ENCODE measurements at regions not wholly inside any gene's neighbourhood (a gene's known extent, or its start where the extent isn't known, plus 50 kb on each side); places are given as distances from the start of the nearest gene placed in this dataset.
"Not testable (repeated sequence)": the region's sequence is repeated elsewhere in the genome, so short reads cannot be mapped to it uniquely, and the experiment has no call there.

DNA sequence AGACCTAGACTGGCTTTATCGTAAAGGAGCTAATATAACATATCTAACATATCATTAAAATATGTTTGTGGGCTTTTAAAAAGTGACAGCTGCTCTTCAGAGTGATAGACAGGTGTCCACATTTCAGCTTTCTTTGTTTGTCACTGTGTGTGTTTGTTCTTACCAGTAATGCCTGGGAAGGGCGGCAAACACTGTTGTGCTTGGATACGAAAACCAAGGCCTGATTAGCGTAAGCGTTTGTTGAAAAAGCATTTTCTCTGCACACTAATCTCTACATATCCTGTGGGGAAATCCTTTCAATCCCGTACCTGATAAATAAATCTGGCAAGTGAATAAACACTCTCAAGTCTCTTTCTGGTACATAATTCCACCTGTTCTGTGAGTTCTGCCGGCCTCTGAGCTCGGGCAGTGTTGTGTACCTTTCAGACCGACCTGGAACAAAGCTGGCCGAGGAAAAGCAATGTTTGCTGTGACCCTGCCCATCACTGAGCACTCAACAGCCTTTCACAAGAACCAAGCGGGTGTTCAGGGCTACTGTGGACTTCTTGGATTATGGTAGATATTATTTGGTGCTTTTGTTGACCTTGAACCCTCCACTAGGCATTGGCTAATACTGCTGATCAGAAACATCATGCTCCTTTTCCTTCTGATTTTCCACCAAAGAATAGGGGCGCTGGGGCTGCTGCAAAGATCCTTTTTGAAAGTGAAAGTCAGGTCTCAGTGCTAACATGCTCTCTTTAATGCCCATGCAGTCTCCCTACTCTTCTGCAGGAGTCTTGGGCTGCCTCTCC is 100.4 kb downstream of the CD83 start:
- DNase-seq (ENCODE audit: low read depth) = no peak

DNA sequence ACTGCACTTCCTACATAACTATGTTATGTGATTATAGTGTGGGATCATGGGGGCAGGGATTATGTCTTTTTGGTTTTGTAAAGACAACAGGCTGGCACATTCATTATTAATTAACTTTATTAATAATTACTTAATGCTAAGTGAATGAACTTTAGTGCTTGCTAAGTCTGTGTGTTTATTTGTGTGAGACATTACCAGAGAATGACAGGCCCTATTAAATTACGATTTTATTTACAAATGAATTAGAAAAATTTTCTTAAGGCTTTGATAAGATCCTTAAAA is 100.9 kb downstream of the CD83 start:
- DNase-seq (ENCODE audit: low read depth) = no peak

DNA sequence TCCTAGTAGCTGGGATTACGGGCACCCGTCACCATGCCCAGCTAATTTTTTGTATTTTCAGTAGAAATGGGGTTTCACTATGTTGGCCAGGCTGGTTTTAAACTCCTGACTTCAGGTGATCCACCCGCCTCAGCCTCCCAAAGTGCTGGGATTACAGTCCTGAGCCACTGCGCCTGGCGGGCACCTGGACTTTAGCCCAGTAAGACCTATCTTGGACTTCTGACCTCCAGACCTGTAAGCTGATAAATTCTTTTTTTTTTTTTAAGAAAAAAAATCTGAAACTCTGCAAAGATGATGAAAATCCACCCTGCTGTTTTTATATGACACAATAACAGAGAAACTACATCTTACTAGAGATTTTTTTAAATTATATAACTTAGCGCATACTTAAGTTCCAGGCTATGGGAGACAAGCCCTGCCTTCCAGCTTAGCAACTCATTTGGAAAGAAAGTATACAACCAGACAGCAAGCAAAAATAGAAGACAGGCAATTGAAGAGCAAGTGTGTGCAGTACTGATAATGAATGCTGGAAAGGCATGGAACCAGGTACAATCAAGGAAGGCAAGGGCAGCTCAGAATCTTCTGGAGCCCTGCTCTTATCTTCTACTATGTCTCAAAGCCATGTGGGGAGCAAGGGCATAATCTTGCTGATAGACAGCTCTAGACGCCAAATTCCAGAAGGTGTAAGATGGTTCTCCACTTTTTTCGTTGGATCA is 104.2 kb downstream of the CD83 start:
- DNase-seq (ENCODE audit: low read depth) = no peak

DNA sequence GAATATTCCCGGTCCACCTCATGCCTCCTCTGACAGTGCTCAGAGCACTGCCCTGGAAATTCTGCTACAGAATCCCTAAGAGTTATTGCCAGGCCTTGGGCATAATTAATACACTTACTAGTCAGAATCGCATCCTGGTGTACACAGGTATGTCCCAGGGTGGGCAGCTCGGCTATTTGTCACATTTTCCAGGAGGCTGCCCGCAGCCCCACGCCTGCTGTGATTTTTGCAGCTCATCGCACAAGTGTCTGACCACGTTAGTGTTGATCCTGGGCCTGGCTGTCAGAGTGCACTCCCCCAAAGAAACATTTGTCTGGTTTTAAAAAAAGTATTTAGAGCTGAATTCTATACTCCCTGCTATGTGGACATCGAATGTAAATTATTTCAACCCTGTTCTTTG is 105.4 kb downstream of the CD83 start:
- DNase-seq (ENCODE audit: low read depth) = no peak

DNA sequence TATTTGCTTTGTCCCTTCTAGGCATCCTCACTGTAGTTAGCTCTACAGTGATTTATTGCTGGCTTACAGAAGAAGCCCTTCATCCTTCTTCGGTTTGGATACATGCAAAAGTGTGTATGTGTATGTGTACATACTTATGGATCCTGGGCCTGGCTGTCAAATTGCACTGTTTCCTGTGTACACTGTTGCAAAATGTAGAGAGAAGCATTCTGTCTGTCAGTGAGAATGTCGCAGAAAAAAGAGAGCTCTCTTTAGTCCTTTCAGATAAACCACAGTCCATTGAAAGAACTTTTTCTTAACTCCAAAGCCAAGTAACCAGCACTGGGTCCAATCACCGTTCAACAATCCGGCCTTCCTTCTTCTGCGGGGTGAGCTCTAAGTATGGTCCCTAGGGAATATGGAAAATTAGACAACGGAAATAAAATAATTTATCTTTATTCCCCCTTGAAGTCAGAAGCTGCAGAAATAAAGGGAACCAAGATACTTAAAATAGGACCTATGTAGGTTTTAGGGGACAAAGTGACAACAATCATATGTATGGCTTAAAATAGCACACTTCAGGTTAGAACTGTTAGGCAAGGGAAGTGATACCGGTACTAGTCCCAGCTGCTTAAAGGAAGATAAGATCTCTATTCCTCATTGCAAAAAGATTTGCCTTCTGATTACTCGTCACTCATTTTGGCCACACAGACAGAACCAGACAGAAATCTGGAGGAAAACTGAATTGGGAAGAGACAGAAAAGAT is 107.0 kb downstream of the CD83 start:
- DNase-seq (ENCODE audit: low read depth) = no peak

DNA sequence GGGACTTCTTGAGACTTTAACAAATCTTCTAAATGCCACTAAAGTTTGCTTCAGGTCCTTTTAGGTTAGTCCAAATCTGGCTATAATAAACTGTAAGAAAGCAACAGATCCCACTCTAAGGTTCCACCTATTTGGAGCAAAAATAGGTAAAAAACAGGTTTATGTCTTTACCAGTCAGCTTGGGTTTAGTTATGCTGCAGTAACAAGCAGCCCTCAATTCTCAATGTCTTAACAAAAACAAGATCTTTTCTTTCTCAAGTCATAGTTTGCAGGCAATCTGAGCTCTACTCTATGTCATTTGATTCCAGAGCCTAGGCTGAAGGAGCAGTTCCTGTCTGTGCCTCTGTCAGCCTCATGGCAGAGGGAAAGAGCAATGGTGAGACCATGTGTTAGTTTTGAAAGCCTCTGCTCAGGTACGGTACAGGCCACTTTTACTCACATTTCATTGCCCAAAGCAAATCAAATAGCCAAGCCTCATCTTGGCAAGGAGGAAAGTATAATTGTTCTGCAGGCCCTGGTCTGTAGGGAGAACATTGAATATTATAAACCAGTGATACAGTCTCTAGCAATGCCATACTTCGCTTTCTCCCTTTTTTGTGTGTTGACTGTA is 108.6 kb downstream of the CD83 start:
- no peak for DNase-seq (ENCODE audit: low read depth)

DNA sequence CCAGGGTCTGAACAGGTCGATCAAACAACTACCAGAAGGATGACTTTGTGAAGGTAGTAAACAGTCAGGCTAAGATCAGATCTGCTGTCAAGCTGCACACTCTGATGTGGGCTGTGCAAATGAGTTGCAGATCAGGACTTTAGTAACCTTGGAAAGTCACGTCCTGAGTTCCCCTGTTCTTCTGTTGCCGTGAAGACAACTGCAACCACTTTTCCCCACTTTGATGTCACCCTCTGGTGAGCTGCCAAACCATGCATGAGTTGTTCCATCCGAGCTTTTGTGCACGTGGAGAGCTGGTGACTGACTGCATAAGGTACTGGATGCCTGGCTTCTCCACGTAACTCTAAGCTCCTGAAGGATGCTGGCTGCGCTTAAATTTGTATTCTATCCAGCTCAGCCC is 111.0 kb downstream of the CD83 start:
- DNase-seq (ENCODE audit: low read depth) = no peak

DNA sequence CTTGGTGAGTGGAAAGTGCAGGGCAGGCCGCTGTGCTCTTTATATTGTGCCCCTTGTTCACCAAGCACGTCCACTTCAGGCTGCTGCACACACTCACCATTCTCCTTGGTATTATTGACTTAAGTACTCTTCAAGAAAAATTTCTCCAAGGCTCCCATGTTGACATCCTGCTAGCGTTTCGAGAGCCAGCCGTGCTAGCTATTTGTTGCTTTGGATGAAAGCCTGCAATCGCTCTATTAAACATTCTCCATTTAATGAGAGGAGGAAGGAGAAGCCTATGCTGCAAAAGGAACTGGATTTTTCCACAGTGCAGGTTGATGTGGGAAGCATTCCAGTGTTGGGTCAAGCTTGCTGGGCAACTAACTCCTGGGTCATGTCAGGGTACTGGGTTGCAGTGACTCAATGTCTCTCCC is 113.5 kb downstream of the CD83 start:
- no peak for DNase-seq (ENCODE audit: low read depth)

DNA sequence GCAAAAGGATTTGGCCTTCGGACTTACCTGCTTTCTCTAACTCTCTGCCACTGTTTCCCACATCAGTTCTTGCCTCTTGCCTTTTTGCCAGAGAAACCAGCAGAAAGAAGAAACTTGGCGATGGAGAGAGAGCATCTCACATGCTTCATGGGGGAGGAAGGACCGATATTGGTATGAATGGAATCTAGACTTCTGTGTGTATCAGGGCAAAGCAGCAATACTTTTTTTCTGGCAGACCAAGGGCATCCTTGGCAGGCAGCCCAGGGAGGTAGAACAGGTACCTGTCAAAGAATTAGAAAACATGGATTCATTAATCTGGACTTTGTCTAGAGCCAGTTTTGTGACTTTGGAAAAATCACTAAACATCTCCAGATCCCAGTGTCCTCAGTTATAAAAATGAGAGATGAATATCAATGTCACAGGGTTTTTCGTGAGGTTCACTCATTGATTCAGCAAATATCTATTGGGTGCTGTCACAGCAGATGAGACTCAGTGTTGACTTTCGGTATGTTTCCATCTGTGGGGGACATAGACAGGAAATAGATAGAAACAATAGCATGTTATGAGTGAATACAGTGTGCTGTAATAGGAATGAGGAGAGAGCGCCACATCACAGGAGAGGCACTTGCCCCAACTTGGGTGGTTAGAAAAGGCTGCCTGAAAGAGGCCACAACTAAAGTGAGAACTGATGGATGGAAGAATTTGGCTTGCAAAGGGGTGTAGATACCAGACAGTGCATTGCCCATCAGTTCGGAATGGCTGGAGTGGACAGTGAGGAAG is 114.1 kb downstream of the CD83 start:
- DNase-seq (ENCODE audit: low read depth) = no peak

DNA sequence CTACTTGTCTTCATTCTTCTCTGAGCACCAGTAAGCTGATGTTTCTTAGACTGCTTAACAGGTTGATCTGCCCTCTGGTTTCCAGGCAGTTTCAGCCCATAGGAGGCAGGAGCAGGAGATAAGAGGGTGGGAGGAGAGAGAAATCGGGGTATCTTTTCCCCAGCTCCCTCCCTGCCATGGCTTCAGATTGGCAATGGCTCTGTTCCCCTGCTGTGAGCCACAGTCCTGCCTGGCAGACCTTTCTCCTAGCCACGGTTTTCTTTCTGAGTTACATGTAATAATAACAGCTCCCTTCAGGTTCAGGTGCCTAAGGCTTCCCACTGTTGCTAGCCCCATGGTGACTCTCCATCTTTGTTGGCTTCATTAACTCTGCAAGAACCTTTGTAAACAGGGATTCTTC is 115.3 kb downstream of the CD83 start:
- no peak for DNase-seq (ENCODE audit: low read depth)

DNA sequence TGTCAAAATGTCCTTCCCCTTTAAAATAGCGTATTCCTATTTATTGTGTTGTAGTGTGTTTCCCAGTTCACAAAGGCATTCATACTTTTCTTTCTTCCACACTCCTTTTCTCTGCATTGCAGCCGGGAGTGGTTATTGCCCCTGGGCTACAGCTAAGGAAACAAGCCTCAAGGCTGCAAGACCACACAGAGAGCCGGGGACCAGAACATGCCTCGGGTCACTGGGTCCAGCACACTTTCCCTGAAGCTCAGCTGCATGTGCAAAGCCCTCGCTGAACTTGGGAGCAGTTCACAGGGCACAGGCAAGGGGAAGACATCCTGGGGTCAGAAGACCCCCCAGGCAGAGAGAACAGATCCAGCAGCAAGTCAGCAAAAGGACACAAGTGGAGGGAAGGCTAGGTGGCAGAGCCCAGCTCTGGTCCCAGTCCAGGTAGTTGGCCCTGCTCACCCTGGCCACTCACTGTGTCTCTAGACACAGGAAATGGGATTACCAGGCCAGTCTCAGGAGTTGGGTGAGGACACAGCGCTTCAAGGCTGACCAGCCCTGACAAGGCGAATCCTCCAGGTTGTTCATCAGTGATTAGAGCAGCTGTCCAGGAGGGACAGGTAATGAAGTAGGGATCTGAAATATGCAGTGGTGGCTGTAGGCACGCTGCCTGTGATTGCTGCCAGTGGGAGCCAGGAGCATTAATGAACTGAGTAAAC is 118.2 kb downstream of the CD83 start:
- no peak for DNase-seq (ENCODE audit: low read depth)

DNA sequence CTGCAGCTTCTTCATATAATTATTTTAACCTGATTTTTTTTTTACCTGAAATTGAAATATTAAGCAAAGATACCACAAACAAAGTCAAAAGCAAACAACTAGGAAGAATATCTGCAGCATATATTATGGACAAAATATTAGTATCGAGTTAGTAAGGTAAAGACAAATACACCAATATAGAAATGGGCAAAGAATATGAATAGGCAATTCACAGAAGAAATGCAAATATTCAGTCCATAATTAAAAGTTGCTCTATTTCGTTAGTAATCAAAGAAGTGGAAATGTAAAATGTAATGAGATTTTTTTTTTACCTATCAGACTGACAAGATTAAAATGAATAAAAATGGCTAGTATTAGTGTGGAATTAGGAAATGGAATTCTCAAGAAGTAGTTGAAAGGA is 121.5 kb downstream of the CD83 start:
- no peak for DNase-seq (ENCODE audit: low read depth)

DNA sequence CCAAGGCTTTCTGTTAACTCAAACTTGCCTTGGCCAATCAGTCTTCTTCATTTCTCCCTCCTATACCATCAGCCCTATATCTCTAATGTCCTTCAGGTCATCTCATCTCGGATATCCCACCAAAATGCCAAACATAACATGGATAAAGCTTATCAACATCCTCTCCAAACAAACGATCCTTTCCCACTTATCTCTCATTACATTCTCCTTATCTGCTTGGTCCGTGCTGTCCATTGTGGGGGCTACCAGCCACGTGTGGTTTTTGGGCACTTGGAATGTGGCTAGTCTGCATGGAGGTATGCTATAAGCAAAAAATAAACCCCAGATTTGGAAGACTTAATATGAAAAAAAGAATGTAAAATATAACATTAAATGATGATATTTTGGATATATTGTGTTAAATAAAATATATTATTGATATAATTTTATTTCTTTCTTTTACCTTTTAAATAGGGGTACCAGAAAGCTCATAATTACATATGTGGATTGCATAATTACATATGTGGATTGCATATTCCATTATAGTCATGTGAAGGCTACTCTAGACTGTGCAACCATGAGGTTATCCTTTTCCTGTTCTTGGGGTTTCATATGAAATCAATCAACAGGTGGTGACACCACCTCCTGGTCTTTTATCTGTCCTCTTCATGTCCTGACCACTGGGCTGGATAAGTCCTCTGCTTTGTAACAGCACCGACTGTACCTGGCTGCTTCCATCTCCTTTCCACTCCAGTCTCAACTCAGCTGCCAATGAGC is 123.0 kb downstream of the CD83 start:
- DNase-seq (ENCODE audit: low read depth) = no peak

DNA sequence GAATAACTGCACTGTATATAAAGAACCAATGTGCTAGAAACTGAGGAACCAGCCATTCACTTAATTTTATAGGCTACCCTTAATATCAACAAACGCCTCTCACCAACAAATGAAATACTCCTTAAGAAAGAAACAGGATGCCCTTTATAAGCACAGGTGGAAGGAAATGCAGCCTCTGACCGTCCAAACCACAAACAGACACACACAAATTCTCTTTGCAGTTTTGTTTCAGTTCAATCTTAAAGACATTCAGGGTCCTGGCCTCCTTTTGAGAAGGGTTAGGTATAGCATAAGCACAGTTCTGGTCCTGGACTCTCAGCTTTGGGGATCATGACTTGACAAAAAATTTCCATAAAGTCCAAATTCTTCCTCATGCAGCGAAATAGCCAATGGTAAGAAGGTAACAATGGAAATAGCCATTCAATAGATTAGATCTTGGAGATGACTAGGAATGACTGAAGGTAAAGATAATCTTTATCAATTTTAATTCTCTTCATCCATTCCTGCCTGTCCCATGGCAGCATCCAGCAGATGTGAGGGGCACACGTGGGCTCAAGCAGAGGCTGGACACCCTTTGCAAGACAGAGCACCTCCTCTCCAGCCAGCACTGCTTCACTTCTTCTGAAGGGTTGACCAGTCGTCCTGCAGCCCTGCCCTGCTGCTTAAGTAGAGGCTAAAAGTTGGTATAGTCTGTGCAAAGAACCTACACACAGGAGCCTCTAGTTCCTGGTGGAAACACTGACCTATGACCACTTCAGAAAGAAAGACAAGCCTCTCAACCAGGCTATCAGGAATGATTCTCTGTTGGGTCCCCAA is 123.9 kb downstream of the CD83 start:
- no peak for DNase-seq (ENCODE audit: low read depth)

DNA sequence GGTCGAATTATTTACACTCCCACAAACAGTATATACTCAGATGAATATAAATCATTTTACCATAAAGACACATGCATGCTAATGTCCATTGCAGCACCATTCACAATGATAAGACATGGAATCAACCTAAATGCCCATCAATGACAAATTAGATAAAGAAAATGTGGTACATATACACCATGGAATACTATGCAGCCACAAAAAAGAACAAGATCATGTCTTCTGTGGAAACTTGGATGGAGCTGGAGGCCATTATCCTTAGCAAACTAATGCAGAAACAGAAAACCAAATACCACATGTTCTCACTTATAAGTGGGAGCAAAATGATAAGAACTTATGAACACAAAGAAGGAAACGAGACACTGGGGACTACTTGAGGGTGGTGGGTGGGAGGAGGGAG is 125.3 kb downstream of the CD83 start:
- DNase-seq (ENCODE audit: low read depth) = not testable (repeated sequence)

DNA sequence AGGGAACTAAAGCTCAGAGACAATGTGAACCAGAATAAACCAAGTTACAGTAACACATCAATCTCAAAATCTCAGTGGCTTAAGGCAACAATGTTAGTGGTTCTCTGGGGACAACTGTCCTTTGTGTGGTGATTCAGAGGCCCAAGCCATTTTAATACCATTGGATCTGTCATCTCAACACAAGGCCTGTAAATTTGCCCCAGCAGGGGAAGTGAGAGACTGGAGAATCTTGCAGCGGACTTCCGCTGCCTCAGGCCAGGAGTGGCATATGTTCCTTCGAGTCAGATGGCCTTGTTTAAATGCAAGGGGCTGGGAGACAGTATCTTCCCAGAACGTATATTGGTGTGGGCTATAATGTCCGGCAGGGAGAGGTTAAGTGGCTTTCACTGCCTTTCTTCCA is 126.0 kb downstream of the CD83 start:
- DNase-seq (ENCODE audit: low read depth) = no peak

DNA sequence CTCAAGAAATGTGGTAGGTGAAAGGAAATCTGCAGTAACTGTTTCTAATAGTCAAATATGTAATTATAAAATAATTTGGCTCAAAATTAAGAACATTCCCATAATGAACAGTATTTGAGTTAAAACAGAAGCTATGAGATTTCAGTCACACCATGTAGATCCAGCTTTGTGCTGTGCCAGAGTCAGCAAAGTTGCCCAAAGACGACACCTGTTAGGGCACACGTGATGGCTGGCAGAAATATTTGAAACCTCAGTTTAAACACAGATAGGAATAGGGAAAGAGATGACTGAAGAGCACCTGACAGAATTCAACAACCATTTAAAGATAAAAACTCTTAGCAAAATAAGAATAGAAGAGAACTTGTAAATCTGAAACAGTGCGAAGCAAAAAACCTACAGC is 129.3 kb downstream of the CD83 start:
- no peak for DNase-seq (ENCODE audit: low read depth)

DNA sequence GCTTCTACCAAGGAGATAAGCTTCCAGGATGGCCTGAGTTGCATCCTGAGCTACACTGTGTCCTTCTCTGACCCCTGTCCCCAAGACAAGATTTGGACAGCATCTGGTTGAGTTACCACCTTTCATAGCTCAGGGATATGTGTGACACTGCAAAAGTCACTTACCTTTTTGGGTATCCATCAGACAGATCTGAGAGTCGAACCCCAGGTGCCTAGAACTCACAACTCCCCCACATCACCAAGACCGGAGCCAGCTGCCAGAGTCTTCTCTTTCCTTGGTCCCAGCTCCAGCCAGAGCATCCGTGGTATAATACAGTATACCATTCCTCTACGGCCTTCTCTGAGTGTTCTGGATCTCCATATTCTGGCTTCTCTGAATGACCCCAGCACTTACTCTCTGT is 133.0 kb downstream of the CD83 start:
- DNase-seq (ENCODE audit: low read depth) = no peak

DNA sequence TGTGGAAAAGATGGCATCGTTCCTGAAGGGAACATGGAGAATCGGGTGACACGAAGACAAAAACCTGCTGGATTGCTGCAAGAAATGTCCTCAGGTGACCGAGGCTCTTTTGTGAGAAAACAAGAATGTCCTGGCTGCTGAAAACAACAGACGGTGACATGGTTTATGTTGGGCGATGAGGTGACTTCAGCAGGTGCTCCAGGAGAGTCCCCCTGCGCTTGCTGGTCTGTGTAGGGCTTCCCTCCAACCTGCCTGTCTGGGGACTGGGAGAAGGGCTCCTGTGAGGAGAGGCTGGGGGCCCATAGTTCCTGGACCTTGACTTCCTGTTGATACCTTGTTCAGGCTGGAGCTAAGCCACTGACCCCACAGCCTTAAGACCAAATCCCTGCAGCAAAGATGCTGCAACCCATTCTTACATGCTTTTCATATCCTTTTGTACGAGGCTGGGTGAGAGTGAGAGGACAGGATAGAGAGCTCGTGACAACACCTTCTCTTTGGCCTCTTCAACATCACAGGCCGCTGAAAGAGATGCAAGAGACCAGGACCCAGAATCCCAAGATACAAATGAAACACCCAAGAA is 134.8 kb downstream of the CD83 start:
- DNase-seq (ENCODE audit: low read depth) = no peak
